Endothelial cell of umbilical vein (primary cell): ENCODE measurements at regions not wholly inside any gene's neighbourhood (a gene's known extent, or its start where the extent isn't known, plus 50 kb on each side); places are given as distances from the start of the nearest gene placed in this dataset.

ENCODE experiments used
- BruUV-seq: library from RNA; stranded (reverse); fragments of 400-500 nt; replicated peaks from 2 replicates; lab custom pipeline; 2021; lab: Mats Ljungman, UMichigan
- CTCF ChIA-PET: fragments of 300-600, 350-600 bp; sonication (Branson Sonifier 250); formaldehyde crosslinking; loops from one replicate; lab custom pipeline; 2021; ENCODE audit warnings: antibody characterized with exemption, inconsistent platforms; lab: Charles Lee
- POLR2A ChIA-PET: fragments of 300-600, 350-600 bp; sonication (Branson Sonifier 250); formaldehyde crosslinking; loops from one replicate; lab custom pipeline; 2021; ENCODE audit warnings: antibody characterized with exemption, inconsistent platforms; lab: Charles Lee
- DNase-seq: peaks from one replicate; pipeline ENCODE4 v3.0.0-alpha.2; 2011; ENCODE audit warnings: low read depth, low spot score
- FAIRE-seq: peaks from 2 replicates; lab custom pipeline; 2011; peaks lifted over from hg19 to GRCh38; lab: Jason Lieb, UNC
- H2AFZ ChIP-seq: 2 replicates; pipeline ENCODE4 v1.6.0; 2012; ENCODE audit warnings: low read depth, low read length, control low read depth, inconsistent platforms
- H3K27ac ChIP-seq: 2 replicates; pipeline ENCODE4 v1.5.1; 2011; ENCODE audit warnings: low read depth, mild to moderate bottlenecking, control low read depth, low read length, moderate library complexity; ENCODE audit not compliant: insufficient read depth
- H3K27me3 ChIP-seq, 2 experiments: 2 replicates each; pipeline versions ENCODE4 v1.6.0 to v1.6.1; 2011; ENCODE audit warnings: low read length in 2 of 2, mixed read lengths in 1 of 2; ENCODE audit not compliant: control insufficient read depth in 2 of 2, insufficient read depth in 2 of 2
- H3K36me3 ChIP-seq, 2 experiments: 2 replicates in 1 of 2; 3 replicates in 1 of 2; pipeline ENCODE4 v1.5.1; 2011; ENCODE audit warnings: low read length in 2 of 2, mild to moderate bottlenecking in 1 of 2, moderate library complexity in 1 of 2; ENCODE audit not compliant: control insufficient read depth in 2 of 2, insufficient read depth in 2 of 2; ENCODE audit errors: extremely low read depth in 1 of 2
- H3K4me1 ChIP-seq: 3 replicates; pipeline ENCODE4 v1.5.1; 2011; ENCODE audit warnings: mild to moderate bottlenecking, low read length; ENCODE audit not compliant: control insufficient read depth, insufficient read depth; ENCODE audit errors: extremely low read depth
- H3K4me2 ChIP-seq: 2 replicates; pipeline ENCODE4 v1.6.1; 2011; ENCODE audit warnings: low read length, control low read depth, mixed read lengths; ENCODE audit not compliant: insufficient read depth
- H3K4me3 ChIP-seq, 3 experiments: fragments of 200-600 bp in 1 of 3; sonication (generic), shearing (Covaris generic) in 1 of 3; replicated peaks in 1 of 3; 2 replicates each; pipeline ENCODE4 v1.5.1; 2011 to 2016; ENCODE audit warnings: control low read depth in 3 of 3, low read length in 3 of 3, mild to moderate bottlenecking in 2 of 3, inconsistent platforms in 1 of 3, low read depth in 1 of 3, moderate library complexity in 1 of 3; ENCODE audit not compliant: insufficient read depth in 1 of 3
- H3K79me2 ChIP-seq: 2 replicates; pipeline ENCODE4 v1.6.0; 2012; ENCODE audit warnings: low read length, inconsistent platforms; ENCODE audit not compliant: control insufficient read depth, insufficient read depth
- H3K9ac ChIP-seq: replicated peaks from 2 replicates; pipeline ENCODE3; 2011; ENCODE audit warnings: low read length, control low read depth; ENCODE audit not compliant: insufficient read depth; ENCODE audit errors: extremely low read depth
- H3K9me1 ChIP-seq: replicated peaks from 3 replicates; pipeline ENCODE4 v1.6.0; 2011; ENCODE audit warnings: mild to moderate bottlenecking, low read length; ENCODE audit not compliant: control insufficient read depth, insufficient read depth; ENCODE audit errors: extremely low read depth
- H3K9me3 ChIP-seq: replicated peaks from 2 replicates; pipeline ENCODE4 v1.5.1; 2012; ENCODE audit warnings: low read length, inconsistent platforms; ENCODE audit not compliant: control insufficient read depth, insufficient read depth
- H4K20me1 ChIP-seq: replicated peaks from 2 replicates; pipeline ENCODE3; 2011; ENCODE audit warnings: mild to moderate bottlenecking, low read length; ENCODE audit not compliant: control insufficient read depth, insufficient read depth; ENCODE audit errors: extremely low read depth
- EZH2 ChIP-seq: IDR thresholded peaks from 2 replicates; pipeline ENCODE4 v1.6.1; 2012; ENCODE audit warnings: borderline replicate concordance, low read depth, mild to moderate bottlenecking, moderate library complexity, low read length, inconsistent platforms; ENCODE audit not compliant: severe bottlenecking
- FOS ChIP-seq: IDR thresholded peaks from 2 replicates; pipeline ENCODE4 v1.6.1; 2011; ENCODE audit warnings: mild to moderate bottlenecking, low read length, moderate library complexity, borderline replicate concordance; ENCODE audit not compliant: insufficient read depth
- GATA2 ChIP-seq: IDR thresholded peaks from 2 replicates; pipeline ENCODE4 v1.7.0; 2011; ENCODE audit warnings: low read depth, mild to moderate bottlenecking, moderate library complexity, mixed read lengths, low read length; ENCODE audit not compliant: insufficient read length, insufficient read depth
- JUN ChIP-seq: IDR thresholded peaks from 2 replicates; pipeline ENCODE4 v1.6.1; 2011; ENCODE audit warnings: borderline replicate concordance, low read depth; ENCODE audit not compliant: insufficient read length, insufficient read depth
- MYC ChIP-seq: IDR thresholded peaks from one replicate; pipeline ENCODE4 v1.6.1; 2011; ENCODE audit warnings: mild to moderate bottlenecking, low read depth, low read length
- POLR2A ChIP-seq: IDR thresholded peaks from 2 replicates; pipeline ENCODE4 v1.6.1; 2012; ENCODE audit warnings: low read depth, mild to moderate bottlenecking, control low read depth, low read length
- POLR2AphosphoS5 ChIP-seq: IDR thresholded peaks from 2 replicates; pipeline ENCODE4 v1.6.1; 2012; ENCODE audit warnings: low read depth, mild to moderate bottlenecking, control low read depth, low read length, moderate library complexity; ENCODE audit not compliant: insufficient read depth
- dilution Hi-C: fragments of 300-500 bp; cut with MboI; formaldehyde crosslinking; loops from one replicate; pipeline ENCODE4 v1.15.0; 2019; ENCODE audit warnings: low sequenced_read_pairs; ENCODE audit not compliant: extremely low pct_ligation_motif_present
- intact Hi-C: fragments of 100-400 bp; cut with micrococcal nuclease; formaldehyde crosslinking; loops from one replicate; pipeline ENCODE4 v1.10.0; 2022
- TF ChIP-seq, protein P1 (sequence below): IDR thresholded peaks from 2 replicates; pipeline ENCODE4 v1.6.1; 2011; ENCODE audit not compliant: insufficient read depth, insufficient read length
- TF ChIP-seq, protein P2 (sequence below), 2 donors: IDR thresholded peaks; 1 replicate in 1 of 2; 2 replicates in 1 of 2; pipeline ENCODE4 v1.5.1; 2011; ENCODE audit warnings: low read length in 2 of 2, mild to moderate bottlenecking in 2 of 2, moderate library complexity in 2 of 2, control low read depth in 1 of 2, inconsistent platforms in 1 of 2, low read depth in 1 of 2; ENCODE audit not compliant: insufficient read depth in 1 of 2; ENCODE audit errors: extremely low read depth in 1 of 2

DNA sequence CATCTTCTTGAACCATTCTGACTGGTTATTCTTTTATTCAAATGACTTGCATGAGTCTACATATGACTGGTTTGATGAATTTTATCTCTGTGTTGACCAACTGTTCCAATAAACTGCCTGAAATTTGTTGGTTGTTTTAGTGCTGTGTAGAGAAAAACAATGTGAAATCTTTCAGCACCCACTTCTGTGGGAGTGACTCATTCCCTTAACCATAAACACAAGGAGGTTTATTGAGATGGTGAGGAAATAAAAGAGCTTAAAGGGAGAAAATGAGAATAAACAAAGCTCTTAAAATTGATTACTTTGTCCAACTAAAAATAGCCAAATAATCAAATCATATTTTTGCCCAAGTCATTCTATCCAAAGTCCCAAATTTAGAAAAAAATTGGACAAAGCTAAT is 341.1 kb downstream of the TGFB2 start:
- Histone ChIP-seq H3K27ac (no peak overlapping the region), H4K20me1 (no peaks in the 10 kb centered on the region), H3K4me1 (no peaks in the 10 kb centered on the region), H3K9me3 (no peaks in the 10 kb centered on the region), H3K4me3 (no peak overlapping the region), H3K27me3 (no peaks in the 10 kb centered on the region), H2AFZ (no peak overlapping the region), H3K4me2 (no peak overlapping the region), H3K79me2 (no peaks in the 10 kb centered on the region), H3K36me3 (no peaks in the 10 kb centered on the region), H3K9ac (no peak overlapping the region), H3K9me1 (no peaks in the 10 kb centered on the region)
- dilution Hi-C loops, result no loop called here
- intact Hi-C loops, result no loop called here
- no peak for FAIRE-seq
- BruUV-seq, result no TSS peak
- TF ChIP-seq MYC, result no peak
- TF ChIP-seq, protein P1, sequence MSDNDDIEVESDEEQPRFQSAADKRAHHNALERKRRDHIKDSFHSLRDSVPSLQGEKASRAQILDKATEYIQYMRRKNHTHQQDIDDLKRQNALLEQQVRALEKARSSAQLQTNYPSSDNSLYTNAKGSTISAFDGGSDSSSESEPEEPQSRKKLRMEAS, result no peak
- no peak for TF ChIP-seq POLR2A
- peak; percentile 45 for TF ChIP-seq FOS
- peak; percentile 53 for DNase-seq
- ChIA-PET CTCF (interaction anchor here (0.8 to 1.2 kb wide), 3 partner anchors 310 to 381 kb away, joined by 3 to 4 read pairs (median 4); no protein-coding TSS in a partner anchor), POLR2A (no interaction called here)

DNA sequence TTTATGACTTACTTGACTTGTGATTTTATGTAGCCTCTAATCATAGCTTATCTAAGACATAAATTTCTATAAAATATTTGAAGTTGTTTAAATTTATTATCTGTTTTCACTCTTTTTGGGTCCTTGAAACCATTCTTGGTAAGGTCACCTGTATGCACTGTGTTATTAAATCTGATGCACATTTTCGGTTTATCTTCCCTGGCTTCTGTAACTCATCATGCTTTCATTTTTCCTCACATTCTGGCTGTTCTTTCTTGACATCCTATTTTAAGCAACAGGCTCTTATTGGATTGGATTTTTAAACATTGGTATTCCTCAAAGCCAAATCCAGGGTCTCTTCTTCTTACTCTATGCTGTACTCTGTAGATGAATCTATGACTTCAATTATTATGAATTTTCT is 341.6 kb downstream of the TGFB2 start:
- no peak for TF ChIP-seq JUN
- no peak for TF ChIP-seq POLR2AphosphoS5
- TF ChIP-seq GATA2, result no peak
- TF ChIP-seq POLR2A, result no peak
- no peak for TF ChIP-seq EZH2
- TF ChIP-seq, protein P1, result no peak
- TF ChIP-seq, protein P2, sequence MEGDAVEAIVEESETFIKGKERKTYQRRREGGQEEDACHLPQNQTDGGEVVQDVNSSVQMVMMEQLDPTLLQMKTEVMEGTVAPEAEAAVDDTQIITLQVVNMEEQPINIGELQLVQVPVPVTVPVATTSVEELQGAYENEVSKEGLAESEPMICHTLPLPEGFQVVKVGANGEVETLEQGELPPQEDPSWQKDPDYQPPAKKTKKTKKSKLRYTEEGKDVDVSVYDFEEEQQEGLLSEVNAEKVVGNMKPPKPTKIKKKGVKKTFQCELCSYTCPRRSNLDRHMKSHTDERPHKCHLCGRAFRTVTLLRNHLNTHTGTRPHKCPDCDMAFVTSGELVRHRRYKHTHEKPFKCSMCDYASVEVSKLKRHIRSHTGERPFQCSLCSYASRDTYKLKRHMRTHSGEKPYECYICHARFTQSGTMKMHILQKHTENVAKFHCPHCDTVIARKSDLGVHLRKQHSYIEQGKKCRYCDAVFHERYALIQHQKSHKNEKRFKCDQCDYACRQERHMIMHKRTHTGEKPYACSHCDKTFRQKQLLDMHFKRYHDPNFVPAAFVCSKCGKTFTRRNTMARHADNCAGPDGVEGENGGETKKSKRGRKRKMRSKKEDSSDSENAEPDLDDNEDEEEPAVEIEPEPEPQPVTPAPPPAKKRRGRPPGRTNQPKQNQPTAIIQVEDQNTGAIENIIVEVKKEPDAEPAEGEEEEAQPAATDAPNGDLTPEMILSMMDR (IDR thresholded peaks at IDR 0.05; ENCODE audit: extremely low read depth in 1 of 2, insufficient read depth in 1 of 2, low read depth in 1 of 2, low read length in 2 of 2), result no peak
- no peak for TF ChIP-seq MYC
- TF ChIP-seq FOS, result no peak
- ChIA-PET CTCF (interaction anchor here (0.8 to 1.2 kb wide), 2 partner anchors 310 to 380 kb away, joined by 4 read pairs; no protein-coding TSS in a partner anchor), POLR2A (no interaction called here)
- Histone ChIP-seq H3K9ac (no peak overlapping the region), H4K20me1 (no peaks in the 10 kb centered on the region), H2AFZ (no peak overlapping the region), H3K9me3 (no peaks in the 10 kb centered on the region), H3K79me2 (no peaks in the 10 kb centered on the region), H3K27me3 (no peaks in the 10 kb centered on the region), H3K36me3 (no peaks in the 10 kb centered on the region), H3K4me3 (no peak overlapping the region), H3K4me1 (no peaks in the 10 kb centered on the region), H3K27ac (no peak overlapping the region), H3K9me1 (no peaks in the 10 kb centered on the region), H3K4me2 (no peak overlapping the region)
- no peak for DNase-seq
- intact Hi-C loops, result no loop called here
- dilution Hi-C loops, result no loop called here
- FAIRE-seq, result no peak
- no TSS peak for BruUV-seq
